Activated T-cell treated with anti-CD3 and anti-CD28 coated beads for 24 hours (primary cell): ENCODE measurements at regions not wholly inside any gene's neighbourhood (a gene's known extent, or its start where the extent isn't known, plus 50 kb on each side); places are given as distances from the start of the nearest gene placed in this dataset.
"Not testable (repeated sequence)": the region's sequence is repeated elsewhere in the genome, so short reads cannot be mapped to it uniquely, and the experiment has no call there.

Source experiments
- DNase-seq: peaks from one replicate; pipeline ENCODE4 v3.0.0-alpha.2; 2020; ENCODE audit warnings: low read depth

- DNase-seq = no peak
Observed at GRCh38 chr1:143699115-143699514, 272.7 kb downstream of the FAM72C start.

- DNase-seq = no peak
Observed at GRCh38 chr1:143698016-143698415, 273.8 kb downstream of the FAM72C start.

DNA sequence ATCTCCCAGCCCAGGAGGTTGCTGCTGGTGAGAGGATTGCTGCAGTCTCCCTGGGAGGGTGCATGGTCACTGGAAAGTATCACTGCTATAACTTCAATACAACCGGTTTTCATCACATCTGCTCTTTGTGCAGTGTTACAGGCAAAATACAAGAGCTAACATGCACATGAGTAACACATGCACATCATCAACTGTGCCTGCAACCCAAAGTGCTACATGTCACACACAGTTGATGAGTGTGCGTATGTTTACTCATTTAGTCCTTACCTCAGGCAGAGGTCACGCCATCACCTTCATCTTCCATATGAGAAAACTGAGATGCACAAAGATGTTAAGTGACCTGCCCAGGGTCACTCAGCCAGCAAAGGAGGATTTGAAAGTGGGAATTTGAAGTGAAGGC, 277.7 kb downstream of the FAM72C start:
- DNase-seq = no peak

- DNase-seq = no peak
Observed at GRCh38 chr1:143691971-143692529, 279.7 kb downstream of the FAM72C start.

DNA sequence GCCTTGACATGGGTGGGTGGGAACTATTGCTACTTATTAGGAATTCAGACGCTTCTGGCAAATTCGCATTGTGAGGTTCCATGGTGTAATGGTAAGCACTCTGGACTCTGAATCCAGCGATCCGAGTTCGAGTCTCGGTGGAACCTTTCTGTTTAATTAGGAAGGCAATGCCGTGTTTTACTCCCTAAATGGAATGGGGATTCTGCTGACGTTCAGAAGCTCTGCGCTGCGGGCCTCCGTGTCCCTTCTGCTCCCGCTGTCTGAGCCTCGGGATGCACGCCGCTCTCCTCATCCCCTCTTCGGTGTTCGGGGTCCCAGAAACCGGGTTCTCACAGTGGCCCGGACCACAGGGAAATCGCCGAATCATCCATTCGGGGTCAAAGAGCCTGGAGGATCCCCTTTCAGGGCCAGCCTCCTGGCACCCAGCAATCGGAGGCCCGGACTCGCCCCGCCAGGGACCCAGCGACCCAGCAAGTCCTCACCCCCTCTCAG, 280.3 kb downstream of the FAM72C start:
- no peak for DNase-seq

DNA sequence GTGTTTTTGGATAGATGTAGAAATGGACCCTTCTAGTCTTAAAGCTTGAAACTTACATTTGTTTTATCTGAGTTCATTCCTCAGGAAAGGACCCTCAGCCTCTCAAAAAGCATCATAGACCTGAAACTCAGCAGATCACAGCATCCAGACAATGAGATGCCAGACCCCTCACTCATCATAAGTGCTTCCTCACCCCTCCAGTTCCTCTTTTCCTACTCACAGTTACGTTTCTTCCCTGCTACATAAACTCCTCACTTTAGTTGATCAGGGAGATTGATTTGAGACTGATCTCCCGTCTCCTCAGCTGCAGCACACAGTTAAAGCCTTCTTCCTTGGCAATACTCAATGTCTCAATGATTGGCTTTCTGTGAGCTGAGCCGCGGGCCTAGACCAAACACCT, 282.0 kb downstream of the FAM72C start:
- DNase-seq = no peak

GRCh38 chr1:143680304-143680703, 291.5 kb downstream of the FAM72C start:
- DNase-seq = no peak

DNA sequence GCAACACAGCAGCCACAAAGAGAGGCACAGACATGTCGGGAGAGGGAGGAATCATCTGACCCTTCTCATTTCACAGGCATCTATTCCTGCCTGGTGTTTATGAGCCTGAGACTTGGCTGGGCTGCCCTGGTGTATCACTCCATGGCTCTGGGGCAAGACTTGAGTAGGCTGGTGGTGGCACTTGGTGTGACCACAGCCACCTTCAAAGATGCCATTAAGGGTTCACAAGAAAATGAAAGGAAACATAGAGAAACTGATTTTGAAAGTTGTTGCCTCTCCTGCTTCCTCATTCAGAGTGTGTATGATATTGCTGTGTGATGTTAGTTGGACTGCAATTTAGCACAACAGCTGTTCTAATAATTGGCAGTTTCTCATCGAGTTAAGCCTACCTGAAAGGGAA, 298.8 kb downstream of the FAM72C start:
- DNase-seq = no peak

DNA sequence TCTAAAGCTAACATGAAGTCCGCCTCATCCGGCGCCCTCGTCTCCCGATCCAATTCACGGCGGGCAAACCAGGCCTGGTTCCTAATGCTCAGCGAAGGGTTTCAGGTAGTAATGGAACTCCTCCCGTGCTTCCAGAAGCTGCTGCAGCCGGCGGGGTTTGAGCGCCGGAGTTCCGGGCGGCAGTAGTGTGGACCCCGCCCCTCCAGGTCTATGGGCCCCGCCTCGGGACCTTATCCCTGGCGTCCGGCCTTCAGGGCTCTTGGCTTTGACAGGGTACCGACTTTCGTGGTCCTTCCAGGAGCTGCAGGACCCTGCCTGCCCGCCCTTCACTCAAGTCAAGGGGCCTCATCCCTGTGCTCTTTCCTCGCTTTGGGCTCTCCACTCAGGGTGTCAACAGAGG, 304.1 kb downstream of the FAM72C start:
- no peak for DNase-seq

- DNase-seq = no peak
Observed at GRCh38 chr1:143666851-143667250, 304.9 kb downstream of the FAM72C start.

GRCh38 chr1:143665606-143666005, 306.2 kb downstream of the FAM72C start:
- DNase-seq = no peak

DNA sequence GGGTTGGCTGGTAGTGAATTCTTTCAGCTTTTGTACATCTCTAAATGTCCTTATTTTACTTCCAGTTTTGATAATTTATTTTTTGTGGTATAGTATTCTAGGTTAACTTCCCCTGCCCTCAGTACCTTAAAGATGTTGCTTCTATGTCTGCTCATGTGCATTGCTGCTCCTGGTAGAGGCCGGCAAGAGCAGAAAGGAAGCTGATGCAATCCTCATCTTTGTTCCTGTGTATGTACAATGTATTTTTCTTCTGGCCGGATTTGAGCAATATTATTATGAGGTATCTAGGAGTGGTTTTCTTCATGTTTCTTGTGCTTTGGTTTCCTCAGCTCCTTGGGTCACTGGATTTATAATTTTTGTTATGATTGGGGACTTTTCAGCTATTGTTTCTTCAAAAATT, 308.7 kb downstream of the FAM72C start:
- not testable (repeated sequence) for DNase-seq

DNA sequence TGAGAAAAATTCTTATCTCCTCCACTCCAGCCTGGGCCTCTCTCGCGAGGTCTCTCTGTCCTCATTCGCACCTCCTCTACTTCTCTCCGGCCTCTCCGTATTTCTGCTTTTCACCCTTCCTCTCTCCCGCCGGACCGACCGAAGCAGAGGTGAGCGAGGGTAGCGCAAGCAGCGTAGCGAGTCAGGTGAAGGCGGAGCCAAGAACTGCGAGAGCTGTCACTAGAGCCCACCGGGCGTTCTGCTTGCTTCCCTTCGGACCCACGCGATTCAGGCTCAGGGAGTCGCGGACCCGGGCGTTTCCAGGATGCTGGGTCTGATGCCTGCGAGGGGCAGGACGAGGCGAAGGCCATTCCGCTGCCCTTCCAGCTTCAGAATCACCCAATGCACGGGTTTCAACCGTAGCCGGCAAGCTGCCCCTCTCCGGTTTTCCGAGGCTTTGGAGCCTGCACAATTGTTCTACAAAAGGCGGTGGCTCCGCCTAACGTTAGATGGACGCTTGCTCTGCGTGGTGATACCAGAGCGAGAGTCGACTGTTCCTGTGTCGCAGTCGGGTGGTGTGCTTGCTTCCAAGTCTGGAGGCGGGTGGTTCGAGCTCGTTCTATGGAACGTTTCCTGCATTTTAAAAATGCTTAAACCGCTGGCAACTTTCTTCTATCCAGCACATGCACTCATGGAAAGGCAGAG, 310.2 kb downstream of the FAM72C start:
- DNase-seq = no peak

DNA sequence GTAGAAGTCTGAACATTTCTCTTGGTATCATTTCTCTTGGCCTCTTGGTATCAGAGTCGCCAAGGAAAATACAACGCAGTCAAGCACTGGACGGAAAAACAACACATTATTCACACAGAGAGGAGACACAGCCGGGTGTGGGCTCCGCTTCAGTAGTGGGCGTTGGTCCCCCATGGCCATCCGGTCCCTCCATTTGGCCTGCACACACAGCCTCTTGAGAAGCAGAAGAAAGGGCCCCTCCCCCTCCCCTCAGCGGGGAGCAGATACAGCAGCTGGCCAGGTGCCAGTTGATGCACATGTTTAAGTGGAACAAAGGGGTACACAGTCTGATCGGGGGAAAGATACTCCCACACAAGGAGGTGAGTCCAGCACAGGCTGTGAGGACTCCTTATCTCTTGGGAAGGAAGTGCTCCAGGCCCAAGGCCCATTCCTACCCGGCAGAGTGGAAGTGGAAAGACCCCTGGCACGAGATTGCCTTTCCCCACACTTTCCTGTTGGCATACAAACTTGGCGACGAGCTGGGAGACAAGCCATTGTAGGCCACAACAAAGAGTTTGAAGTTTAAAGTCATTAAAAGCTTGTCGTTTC, 311.3 kb downstream of the FAM72C start:
- DNase-seq = no peak

- no peak for DNase-seq
Observed at GRCh38 chr1:143653429-143653802, 318.4 kb downstream of the FAM72C start.

- DNase-seq = no peak
Observed at GRCh38 chr1:143652744-143653428, 318.9 kb downstream of the FAM72C start.

- DNase-seq = no peak
Observed at GRCh38 chr1:143652187-143652586, 319.6 kb downstream of the FAM72C start.

DNA sequence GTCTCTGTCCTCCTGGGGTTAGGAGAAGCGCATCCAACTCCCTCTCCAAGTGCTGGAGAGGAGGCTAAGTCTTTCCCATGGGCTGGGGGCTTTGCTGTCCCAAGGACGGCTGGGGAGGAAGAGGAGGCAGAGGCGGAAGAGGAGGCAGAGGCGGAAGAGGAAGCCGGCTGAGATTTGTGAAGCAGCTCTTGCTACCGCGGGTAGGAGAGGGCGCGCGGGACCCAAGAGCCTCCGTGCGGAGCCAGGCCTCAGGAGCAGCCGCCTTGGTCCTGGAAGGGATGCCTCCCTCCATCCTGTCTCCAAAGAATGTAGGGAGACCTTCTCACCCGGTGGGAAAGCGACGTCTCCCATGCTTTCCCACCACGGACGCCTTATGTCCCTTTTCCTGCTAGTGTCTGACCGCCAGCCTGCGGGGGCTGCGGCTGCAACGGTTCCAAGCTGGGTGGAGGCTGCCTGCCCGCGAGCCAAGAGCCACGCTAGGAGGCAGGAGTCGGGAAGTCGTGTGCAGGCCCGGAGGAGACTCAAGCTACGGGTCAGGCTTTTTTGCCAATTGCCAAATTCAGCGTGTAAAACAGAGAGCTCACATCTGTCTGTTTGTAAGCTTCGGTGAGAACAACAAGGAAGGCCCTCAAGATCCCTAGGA, 320.3 kb downstream of the FAM72C start:
- no peak for DNase-seq

DNA sequence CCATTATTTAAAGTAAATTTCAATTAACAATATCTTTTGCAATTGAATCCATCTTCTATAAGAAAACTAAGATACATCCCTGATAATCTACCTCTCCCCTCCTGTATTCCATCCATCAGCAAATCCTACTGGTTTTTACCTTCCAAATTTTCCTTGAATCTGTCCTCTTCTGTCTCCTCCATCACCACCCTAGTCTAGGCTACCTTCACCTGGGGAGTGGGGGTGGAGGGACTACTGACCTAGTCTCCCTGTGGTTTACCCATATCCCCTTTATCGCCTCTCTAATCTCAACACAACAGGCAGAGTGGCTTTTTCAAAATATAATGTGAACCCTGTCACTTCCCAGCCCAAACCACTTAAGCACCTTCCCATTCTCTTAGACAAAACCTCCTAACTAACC, 327.8 kb downstream of the FAM72C start:
- not testable (repeated sequence) for DNase-seq

- DNase-seq = no peak
Observed at GRCh38 chr1:143643148-143643885, 328.5 kb downstream of the FAM72C start.

DNA sequence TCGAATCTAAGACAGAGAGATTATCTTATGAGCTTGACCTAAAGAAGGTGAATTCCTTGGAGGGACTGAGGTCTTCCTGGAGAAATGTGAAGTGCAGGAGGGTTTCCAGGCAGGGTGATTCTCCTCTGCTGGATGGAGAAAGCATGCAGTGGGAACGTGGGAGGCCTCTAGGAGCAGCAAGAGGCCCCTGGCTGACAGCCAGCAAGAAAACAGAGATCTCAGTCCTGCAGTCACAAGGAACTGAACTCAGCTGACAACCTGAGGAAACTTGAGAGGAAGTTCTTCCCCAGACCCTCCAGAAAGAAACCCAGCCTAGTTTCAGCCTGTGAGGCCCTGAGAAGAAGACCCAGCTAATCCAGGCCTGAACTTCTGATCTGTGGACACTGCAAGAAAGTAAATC, 345.9 kb downstream of the FAM72C start:
- no peak for DNase-seq

DNA sequence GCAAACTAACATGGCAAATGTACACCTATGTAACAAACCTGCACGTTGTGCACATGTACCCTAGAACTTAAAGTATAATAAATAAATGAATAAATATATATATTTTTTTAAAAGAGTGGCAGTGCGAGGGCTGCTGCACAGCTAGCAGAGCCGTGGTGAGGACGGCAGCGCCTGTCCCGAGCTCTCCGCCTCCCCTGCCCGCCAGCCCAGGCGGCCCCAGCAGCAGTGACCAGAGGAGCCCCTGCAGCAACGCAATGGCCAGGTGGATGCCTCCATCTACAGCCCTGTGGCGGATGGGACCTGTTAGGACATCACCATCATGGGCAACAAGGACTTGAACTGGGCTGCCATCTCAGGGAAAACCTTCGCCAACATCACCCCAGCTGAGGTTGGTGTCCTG, 351.9 kb downstream of the FAM72C start:
- no peak for DNase-seq
